Lower leg skin (tissue), 3 donors: ENCODE measurements at regions not wholly inside any gene's neighbourhood (a gene's known extent, or its start where the extent isn't known, plus 50 kb on each side); places are given as distances from the start of the nearest gene placed in this dataset.

Source experiments
- CTCF ChIP-seq, 3 donors: fragments of 450-650 bp; IDR thresholded peaks; one replicate each; pipeline ENCODE4 v1.5.1; 2016; ENCODE audit warnings: antibody characterized with exemption in 3 of 3, mild to moderate bottlenecking in 3 of 3, moderate library complexity in 2 of 3
- POLR2A ChIP-seq, 2 donors: fragments of 450-650 bp; IDR thresholded peaks; one replicate each; pipeline ENCODE4 v1.6.1; 2016 to 2017; ENCODE audit warnings: antibody characterized with exemption in 2 of 2, mild to moderate bottlenecking in 1 of 2, moderate library complexity in 1 of 2

GRCh38 chr5:103366918-103367549 is 108.5 kb downstream of the MACIR start:
- no peak for TF ChIP-seq CTCF (IDR thresholded peaks at IDR 0.05)
- no peak for TF ChIP-seq POLR2A (IDR thresholded peaks at IDR 0.05)
